ENCODE measurements at regions not wholly inside any gene's neighbourhood (a gene's known extent, or its start where the extent isn't known, plus 50 kb on each side); places are given as distances from the start of the nearest gene placed in this dataset.
"Not testable (repeated sequence)": the region's sequence is repeated elsewhere in the genome, so short reads cannot be mapped to it uniquely, and the experiment has no call there.

DNA sequence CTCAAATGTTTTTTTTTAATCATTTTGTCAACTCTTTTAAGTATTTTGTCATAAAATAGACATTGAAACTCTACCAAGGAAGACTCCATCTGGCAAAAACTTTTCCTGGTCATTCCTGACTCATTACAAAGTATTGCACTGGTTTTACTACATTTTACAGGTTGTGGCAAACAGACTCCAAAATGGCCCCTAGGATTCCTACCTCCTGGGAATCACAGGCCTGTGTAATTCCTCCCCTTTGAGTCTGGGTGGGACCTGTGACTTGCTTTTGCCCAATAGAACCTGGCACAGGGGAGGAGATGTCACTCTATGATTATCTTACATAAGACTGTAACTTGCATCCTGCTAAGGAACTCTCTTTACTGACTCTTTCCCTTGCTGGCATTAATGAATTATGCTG, 123.6 kb upstream of the KCNJ6 start:
- no peak for DNase-seq (ENCODE audit: low spot score)

GRCh38 chr21:38041493-38041892, 125.2 kb upstream of the KCNJ6 start:
- no peak for DNase-seq (ENCODE audit: low spot score)

DNA sequence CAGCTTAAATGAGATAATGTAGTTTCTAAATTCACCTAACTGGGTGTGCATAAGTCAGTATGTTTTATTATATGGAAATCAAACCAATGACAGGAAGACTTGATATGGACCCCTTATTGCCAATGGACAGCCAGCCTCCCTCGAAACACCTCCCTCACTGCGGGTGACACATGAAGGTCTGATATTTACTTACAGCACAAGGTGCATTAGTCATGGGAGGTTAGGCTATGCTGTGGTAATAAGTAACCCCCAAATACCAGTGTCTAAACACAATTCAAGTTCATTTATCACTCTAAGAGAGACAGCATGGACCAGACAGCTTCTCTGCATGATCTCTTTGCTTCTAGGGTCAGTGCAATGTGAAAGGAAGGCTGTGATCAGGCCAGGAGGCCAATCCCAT, 126.0 kb upstream of the KCNJ6 start:
- DNase-seq (ENCODE audit: low spot score), result no peak

DNA sequence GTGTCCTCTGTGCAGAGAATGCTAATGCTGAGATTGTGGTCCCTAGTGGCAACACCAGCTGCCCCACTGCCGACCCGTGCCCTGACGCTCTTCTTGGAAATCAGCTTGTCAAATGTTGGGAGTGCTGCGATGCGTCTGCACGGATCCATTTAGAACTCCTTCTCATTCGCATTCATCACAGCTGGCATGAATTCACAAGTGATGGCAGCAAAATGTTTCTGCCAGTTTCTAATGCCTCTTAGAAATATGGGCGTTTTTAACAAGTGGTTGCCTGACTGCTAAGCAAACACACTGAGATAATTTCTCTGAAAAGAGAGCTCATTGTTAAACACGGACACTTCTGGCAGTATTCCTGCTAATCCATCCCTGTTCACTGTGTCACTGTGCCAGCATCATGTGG, 131.9 kb upstream of the KCNJ6 start:
- peak; percentile 47 for DNase-seq (ENCODE audit: low spot score)

GRCh38 chr21:38054334-38054733, 138.1 kb upstream of the KCNJ6 start:
- DNase-seq (ENCODE audit: low spot score), result no peak

GRCh38 chr21:38056481-38056880, 140.2 kb upstream of the KCNJ6 start:
- DNase-seq (ENCODE audit: low spot score), result no peak

GRCh38 chr21:38057626-38058025, 141.4 kb upstream of the KCNJ6 start:
- DNase-seq (ENCODE audit: low spot score), result no peak

DNA sequence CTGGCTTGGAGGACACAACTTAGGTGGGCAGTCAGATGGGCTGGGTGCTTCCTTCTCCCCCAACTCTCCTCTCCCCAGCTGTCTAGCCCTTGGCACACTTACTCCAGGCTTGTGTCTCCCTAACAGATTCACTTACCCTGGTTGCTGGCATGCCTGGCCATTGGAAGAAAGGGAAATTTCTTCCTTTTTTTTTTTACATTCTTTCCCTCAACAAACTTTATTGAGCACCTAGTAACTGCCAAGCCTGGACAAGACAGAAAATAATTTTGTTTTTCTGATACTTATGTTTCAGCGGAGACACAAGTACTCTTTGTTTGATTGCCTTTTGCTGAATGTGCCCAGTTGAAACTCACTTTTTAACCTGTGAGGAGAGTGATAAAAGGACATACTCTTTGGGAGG, 144.3 kb upstream of the KCNJ6 start:
- DNase-seq (ENCODE audit: low spot score), result no peak

GRCh38 chr21:38067086-38067739, 151.0 kb upstream of the KCNJ6 start:
- no peak for DNase-seq (ENCODE audit: low spot score)

DNA sequence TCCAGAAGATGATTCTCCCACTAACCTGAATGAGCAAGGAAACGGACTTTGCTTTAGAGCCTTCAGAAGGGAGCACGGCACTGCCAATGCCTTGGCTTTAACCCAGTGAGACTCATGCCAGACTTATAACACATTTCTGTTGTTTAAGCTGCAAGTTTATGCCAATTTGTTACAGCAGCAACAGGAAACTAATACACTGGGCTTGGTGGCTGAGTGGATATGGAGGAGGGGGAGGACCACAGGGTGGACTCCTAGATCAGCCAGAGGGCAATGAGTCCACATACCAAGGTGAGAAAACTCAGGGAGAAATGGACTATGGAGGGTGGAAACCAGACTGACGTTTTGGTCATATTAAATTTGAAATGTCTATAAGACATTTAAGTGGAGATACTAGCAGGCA, 156.2 kb upstream of the KCNJ6 start:
- DNase-seq (ENCODE audit: low spot score), result no peak

DNA sequence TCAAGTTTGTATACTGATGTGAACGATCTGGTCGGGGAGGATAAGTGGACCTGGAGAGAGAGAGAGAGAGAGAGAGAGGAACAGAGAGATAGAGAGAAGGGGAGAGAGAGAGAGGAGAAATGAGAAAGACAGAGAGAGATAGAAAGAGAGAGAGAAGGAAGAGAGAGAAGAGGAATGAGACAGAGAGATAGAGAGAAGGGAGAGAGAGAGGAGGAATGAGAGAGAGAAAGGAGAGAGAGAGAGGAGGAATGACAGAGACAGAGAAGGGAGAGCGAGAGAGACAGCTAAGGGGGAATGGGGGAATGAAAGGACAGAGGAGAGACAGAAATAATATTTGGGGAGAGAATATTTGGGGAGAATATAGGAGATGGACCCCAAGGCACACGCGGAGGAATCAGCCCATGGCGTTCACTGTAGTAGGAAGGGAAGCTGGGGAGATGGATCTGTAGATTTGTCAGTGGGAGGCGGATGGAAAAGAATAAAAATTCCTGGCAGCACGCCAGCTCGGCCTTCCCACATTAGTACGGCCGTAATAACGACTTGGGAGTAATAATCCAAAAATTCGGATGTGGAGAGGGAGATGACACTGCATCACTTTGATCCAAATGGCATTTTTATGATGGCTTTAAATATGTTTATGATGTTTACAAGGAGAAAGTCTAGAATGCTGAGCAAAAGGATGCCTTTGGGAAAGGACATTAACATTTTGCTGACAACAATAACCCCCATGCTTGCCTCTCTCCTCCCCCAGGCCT, 159.8 kb upstream of the KCNJ6 start:
- no peak for DNase-seq (ENCODE audit: low spot score)

DNA sequence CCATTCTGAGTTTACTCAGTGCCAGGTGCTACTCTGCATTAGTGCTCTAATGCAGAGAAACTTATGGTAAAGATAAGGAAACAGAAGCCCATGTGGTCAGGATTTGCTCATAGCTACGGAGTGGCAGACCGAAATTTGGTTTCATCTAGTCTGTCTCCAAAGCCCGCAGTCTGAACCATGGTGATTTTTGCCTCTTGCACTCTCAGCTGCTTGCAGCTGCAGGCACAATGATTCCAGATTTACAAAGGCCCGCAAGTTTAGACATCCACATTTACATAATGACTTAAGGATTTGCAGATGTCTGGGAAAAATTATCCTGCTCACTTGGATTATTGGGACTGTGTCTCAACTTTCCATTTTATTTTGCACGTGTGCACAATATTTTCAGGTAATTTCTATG, 161.3 kb upstream of the KCNJ6 start:
- no peak for DNase-seq (ENCODE audit: low spot score)

GRCh38 chr21:38080888-38081287, 164.6 kb upstream of the KCNJ6 start:
- no peak for DNase-seq (ENCODE audit: low spot score)

- no peak for DNase-seq (ENCODE audit: low spot score)
Measured at GRCh38 chr21:38081708-38082107, 165.5 kb upstream of the KCNJ6 start.

GRCh38 chr21:38082936-38083485, 166.8 kb upstream of the KCNJ6 start:
- no peak for DNase-seq (ENCODE audit: low spot score)

- no peak for DNase-seq (ENCODE audit: low spot score)
Measured at GRCh38 chr21:38083535-38083934, 167.3 kb upstream of the KCNJ6 start.

DNA sequence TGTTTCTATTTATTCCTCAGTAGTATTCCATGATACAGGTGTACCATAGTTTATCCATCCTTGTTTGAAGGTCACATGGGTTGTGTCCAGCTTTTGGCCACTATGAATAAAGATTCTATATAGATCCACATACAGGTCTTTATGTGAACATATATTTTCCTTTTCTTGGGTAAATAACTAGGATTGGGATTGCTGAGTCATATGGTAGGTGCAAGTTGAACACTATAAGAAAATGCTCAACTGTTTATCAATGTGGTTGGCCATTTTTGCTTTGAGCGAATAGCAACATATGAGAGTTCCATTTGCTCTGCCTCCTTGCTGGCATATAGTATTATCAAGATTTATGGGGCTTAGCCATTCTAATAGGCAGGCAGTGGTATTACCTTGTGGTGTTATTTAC, 170.2 kb upstream of the KCNJ15 start:
- DNase-seq (ENCODE audit: low spot score), result no peak

DNA sequence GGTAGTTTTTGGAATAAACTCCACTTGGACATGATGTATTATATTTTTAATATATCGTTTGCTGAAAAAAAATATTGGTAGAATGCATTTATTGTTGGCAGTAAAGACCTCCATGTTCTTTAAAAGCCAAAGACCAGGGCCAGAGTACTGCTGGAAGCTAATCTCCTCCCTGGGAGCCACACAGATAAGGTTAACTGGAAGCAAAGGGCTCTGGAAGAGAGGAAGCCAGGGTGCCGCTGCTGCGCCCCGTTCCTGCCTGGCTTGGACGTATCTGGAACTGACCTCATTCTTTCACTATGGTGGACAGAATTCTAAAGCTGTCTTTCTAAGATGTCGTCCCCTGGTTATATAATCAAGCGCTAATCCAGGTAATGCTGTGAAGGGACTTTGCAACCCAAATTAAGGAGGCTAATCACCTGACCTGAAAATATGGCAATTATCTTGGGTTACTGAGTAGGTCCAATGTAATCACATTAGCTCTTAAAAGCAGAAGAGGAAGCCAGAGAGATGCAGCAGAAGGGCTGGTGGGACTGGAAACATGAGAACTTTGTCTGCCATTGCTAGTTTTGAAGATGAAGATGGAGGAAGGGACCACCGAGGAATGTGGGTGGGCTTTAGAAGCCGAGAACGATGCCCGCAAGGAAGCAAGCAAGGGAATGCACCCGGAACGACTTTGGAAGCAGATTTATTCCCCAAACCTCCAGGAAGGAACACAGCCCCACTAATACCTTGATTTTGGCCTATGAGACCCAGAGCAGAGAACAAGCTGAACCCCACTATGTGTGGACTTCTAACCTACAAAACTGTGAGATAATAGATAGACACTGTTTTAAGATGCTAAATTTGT, 167.7 kb upstream of the KCNJ15 start:
- DNase-seq (ENCODE audit: low spot score), result no peak

DNA sequence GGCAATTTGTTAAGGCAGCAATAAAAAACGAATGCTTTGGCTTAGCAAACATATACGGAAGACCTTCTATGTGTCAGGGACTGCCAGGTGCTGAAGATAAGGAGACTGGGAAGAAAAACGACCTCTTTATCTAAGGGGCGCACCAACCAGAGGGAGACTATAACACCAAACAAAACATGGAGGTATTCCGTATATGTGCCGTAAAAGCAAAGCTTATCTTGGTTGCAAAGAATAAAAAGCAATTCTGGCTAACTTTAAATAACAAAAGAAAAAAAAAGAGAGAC, 167.1 kb upstream of the KCNJ15 start:
- no peak for DNase-seq (ENCODE audit: low spot score)

DNA sequence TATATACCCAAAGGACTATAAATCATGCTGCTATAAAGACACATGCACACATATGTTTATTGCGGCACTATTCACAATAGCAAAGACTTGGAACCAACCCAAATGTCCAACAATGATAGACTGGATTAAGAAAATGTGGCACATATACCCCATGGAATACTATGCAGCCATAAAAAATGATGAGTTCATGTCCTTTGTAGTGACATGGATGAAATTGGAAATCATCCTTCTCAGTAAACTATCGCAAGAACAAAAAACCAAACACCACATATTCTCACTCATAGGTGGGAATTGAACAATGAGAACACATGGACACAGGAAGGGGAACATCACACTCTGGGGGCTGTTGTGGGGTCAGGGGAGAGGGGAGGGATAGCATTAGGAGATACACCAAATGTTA, 165.7 kb upstream of the KCNJ15 start:
- not testable (repeated sequence) for DNase-seq (ENCODE audit: low spot score)

GRCh38 chr21:38092051-38092450, 164.7 kb upstream of the KCNJ15 start:
- DNase-seq (ENCODE audit: low spot score), result peak; percentile 48

DNA sequence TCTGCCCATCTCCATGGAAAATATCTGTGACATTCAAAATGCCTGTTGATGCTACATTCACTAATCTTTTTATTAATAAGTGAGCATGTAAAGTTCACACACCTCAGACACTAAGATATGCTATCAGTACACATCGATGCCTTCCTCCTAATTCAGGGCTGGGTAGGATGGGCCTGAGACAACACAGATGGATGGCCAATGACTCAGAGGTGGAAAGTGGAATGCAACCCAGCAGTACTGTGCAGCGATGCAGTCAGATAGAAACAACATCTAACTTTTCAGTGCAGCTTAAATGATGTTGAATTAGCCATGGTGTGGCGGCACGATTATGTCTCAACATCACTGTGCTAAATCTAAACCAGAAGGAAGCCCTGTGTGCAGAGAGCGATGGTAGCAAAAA, 161.6 kb upstream of the KCNJ15 start:
- DNase-seq (ENCODE audit: low spot score), result no peak

DNA sequence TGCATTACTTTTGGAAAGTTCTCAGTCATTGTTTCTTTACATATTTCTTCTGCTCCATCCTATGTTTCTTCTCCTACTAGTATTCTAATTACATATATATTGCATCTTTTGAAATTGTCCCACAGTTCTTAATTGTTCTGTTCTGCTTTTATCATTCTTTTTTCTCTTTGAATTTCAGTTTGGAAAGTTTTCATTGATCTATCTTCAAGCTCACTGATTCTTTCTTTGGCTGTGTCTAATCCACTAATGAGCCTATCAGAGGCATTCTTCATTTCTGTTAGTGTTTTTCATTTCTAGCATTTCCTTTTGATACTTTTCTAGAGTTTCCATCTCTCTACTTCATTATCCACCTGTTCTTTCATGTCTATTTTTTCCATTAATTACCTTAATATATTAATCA, 159.0 kb upstream of the KCNJ15 start:
- DNase-seq (ENCODE audit: low spot score), result no peak

Data from Ammon's horn (tissue), 1 donor.